PC-3 (cell line): ENCODE measurements at regions not wholly inside any gene's neighbourhood (a gene's known extent, or its start where the extent isn't known, plus 50 kb on each side); places are given as distances from the start of the nearest gene placed in this dataset.

ENCODE experiments used
- ATAC-seq: fragments of 200-7000 bp; cut with Tn5 transposase; 2 replicates; pipeline ENCODE4 v1.9.1; 2020; ENCODE audit warnings: mild to moderate bottlenecking, moderate library complexity
- BruUV-seq: library from RNA; stranded (reverse); fragments of 400-500 nt; replicated peaks from 2 replicates; lab custom pipeline; 2021; lab: Mats Ljungman, UMichigan
- CTCF ChIA-PET: fragments of 300-600 bp; sonication (Branson Sonifier 250); formaldehyde crosslinking; loops from one replicate; lab custom pipeline; 2022; ENCODE audit warnings: antibody characterized with exemption; lab: Charles Lee
- POLR2A ChIA-PET: fragments of 300-600 bp; sonication (Branson Sonifier 250); formaldehyde crosslinking; loops from one replicate; lab custom pipeline; 2022; ENCODE audit warnings: antibody characterized with exemption; ENCODE audit not compliant: unreplicated experiment; lab: Charles Lee
- DNase-seq: peaks from one replicate; pipeline ENCODE4 v3.0.0-alpha.2; 2015
- H2AFZ ChIP-seq: fragments of 300-600 bp; sonication (generic); 2 replicates; pipeline ENCODE4 v1.6.0; 2016; ENCODE audit warnings: antibody characterized with exemption, low read length
- H3F3A ChIP-seq: fragments of 300-600 bp; sonication (generic); one replicate; pipeline ENCODE4 v1.6.0; 2017; ENCODE audit warnings: antibody characterized with exemption, low read length, control low read depth, mild to moderate bottlenecking; ENCODE audit not compliant: unreplicated experiment
- H3K27ac ChIP-seq: fragments of 300-600 bp; sonication (generic); 2 replicates; pipeline ENCODE4 v1.5.1; 2016; ENCODE audit warnings: mild to moderate bottlenecking, low read length
- H3K27me3 ChIP-seq: fragments of 300-600 bp; sonication (generic); 2 replicates; pipeline ENCODE4 v1.6.1; 2016; ENCODE audit warnings: low read length, mixed read lengths
- H3K36me3 ChIP-seq: fragments of 300-600 bp; sonication (generic); 2 replicates; pipeline ENCODE4 v1.6.1; 2016; ENCODE audit warnings: low read depth, mixed run types, low read length, mixed read lengths
- H3K4me1 ChIP-seq: fragments of 300-600 bp; sonication (generic); 2 replicates; pipeline ENCODE4 v1.5.1; 2016; ENCODE audit warnings: low read length; ENCODE audit not compliant: insufficient read depth
- H3K4me2 ChIP-seq: fragments of 300-600 bp; sonication (generic); 2 replicates; pipeline ENCODE4 v1.6.0; 2016; ENCODE audit warnings: low read length
- H3K4me3 ChIP-seq: fragments of 300-600 bp; sonication (generic); 2 replicates; pipeline ENCODE4 v1.5.1; 2016; ENCODE audit warnings: mild to moderate bottlenecking, low read length, mixed read lengths
- H3K79me2 ChIP-seq: fragments of 300-600 bp; sonication (generic); 2 replicates; pipeline ENCODE4 v1.6.1; 2017; ENCODE audit warnings: low read length, mixed read lengths
- H3K9ac ChIP-seq: fragments of 300-600 bp; sonication (generic); 2 replicates; pipeline ENCODE4 v1.6.0; 2016; ENCODE audit warnings: mild to moderate bottlenecking, low read length
- H3K9me2 ChIP-seq: fragments of 300-600 bp; sonication (generic); replicated peaks from 2 replicates; pipeline ENCODE4 v1.6.1; 2016; ENCODE audit warnings: mixed run types, low read length, mixed read lengths
- H3K9me3 ChIP-seq: fragments of 300-600 bp; sonication (generic); 2 replicates; pipeline ENCODE4 v1.6.1; 2016; ENCODE audit warnings: low read length, mixed read lengths
- H4K20me1 ChIP-seq: fragments of 300-600 bp; sonication (generic); 2 replicates; pipeline ENCODE4 v1.6.1; 2016; ENCODE audit warnings: low read length, mixed read lengths
- EZH2 ChIP-seq: fragments of 300-600 bp; sonication (generic); IDR thresholded peaks from one replicate; pipeline ENCODE4 v1.6.1; 2017; ENCODE audit warnings: antibody characterized with exemption, mild to moderate bottlenecking, low read length; ENCODE audit not compliant: unreplicated experiment
- EZH2phosphoT487 ChIP-seq: fragments of 300-600 bp; sonication (generic); IDR thresholded peaks from 2 replicates; pipeline ENCODE4 v1.6.1; 2018; ENCODE audit warnings: mild to moderate bottlenecking, antibody characterized with exemption, low read length, borderline replicate concordance
- intact Hi-C: fragments of 100-400 bp; cut with micrococcal nuclease; formaldehyde crosslinking; loops from 2 replicates; pipeline ENCODE4 v1.9.0; 2023
- TF ChIP-seq, protein P1 (sequence below): fragments of 300-600 bp; sonication (generic); conservative IDR thresholded peaks from 2 replicates; pipeline ENCODE4 v1.5.1; 2017; ENCODE audit warnings: antibody characterized with exemption, low read depth, mild to moderate bottlenecking, low read length

GRCh38 chr2:104430359-104430740, 423.6 kb upstream of the POU3F3 start:
- Histone ChIP-seq H3K4me1 (no peaks in the 10 kb centered on the region), H4K20me1 (no peaks in the 10 kb centered on the region), H3K9me3 (no peaks in the 10 kb centered on the region), H3K9me2 (no peaks in the 10 kb centered on the region), H3K27me3 (peaks cover 57% of the 10 kb centered on the region), H2AFZ (no peak overlapping the region), H3K36me3 (no peaks in the 10 kb centered on the region), H3K9ac (no peak overlapping the region), H3F3A (no peaks in the 10 kb centered on the region), H3K4me3 (no peak overlapping the region), H3K4me2 (no peak overlapping the region), H3K79me2 (no peaks in the 10 kb centered on the region), H3K27ac (no peak overlapping the region)
- no peak for DNase-seq
- ChIA-PET CTCF (no interaction called here), POLR2A (no interaction called here)
- no peak for ATAC-seq
- no TSS peak for BruUV-seq
- intact Hi-C loops, result no loop called here
- TF ChIP-seq EZH2, result no peak
- TF ChIP-seq, protein P1, sequence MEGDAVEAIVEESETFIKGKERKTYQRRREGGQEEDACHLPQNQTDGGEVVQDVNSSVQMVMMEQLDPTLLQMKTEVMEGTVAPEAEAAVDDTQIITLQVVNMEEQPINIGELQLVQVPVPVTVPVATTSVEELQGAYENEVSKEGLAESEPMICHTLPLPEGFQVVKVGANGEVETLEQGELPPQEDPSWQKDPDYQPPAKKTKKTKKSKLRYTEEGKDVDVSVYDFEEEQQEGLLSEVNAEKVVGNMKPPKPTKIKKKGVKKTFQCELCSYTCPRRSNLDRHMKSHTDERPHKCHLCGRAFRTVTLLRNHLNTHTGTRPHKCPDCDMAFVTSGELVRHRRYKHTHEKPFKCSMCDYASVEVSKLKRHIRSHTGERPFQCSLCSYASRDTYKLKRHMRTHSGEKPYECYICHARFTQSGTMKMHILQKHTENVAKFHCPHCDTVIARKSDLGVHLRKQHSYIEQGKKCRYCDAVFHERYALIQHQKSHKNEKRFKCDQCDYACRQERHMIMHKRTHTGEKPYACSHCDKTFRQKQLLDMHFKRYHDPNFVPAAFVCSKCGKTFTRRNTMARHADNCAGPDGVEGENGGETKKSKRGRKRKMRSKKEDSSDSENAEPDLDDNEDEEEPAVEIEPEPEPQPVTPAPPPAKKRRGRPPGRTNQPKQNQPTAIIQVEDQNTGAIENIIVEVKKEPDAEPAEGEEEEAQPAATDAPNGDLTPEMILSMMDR, result no peak
- TF ChIP-seq EZH2phosphoT487, result no peak

DNA sequence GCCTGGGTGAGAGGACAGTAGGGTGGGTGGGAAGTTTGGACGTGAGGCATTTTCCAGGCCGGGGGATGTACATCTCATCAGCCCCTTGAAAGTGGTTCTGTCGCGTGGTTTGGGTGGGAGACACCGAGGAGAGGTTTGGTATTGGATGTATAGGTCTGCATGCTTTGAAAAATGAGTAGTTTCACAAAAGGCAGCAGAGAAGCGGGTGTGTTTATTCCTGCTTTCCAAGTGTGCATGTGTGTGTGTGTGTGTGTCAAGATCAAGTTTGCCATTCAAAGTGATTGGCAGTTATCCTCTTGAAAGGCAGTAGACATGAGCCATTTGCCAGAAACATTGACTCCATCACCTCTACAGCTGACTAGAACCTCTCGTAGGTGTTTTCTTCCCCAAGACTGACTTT, 423.1 kb upstream of the POU3F3 start:
- POLR2A ChIA-PET, result no interaction called here
- ATAC-seq (no peak), DNase-seq (no peak)
- Histone ChIP-seq H3K4me1 (no peaks in the 10 kb centered on the region), H3K27ac (no peak overlapping the region), H3K4me3 (no peak overlapping the region), H3K9ac (no peak overlapping the region), H3K27me3 (peaks cover 57% of the 10 kb centered on the region), H4K20me1 (no peaks in the 10 kb centered on the region), H3K4me2 (no peak overlapping the region), H3K36me3 (no peaks in the 10 kb centered on the region), H3F3A (no peaks in the 10 kb centered on the region), H3K79me2 (no peaks in the 10 kb centered on the region), H3K9me3 (no peaks in the 10 kb centered on the region), H2AFZ (no peak overlapping the region), H3K9me2 (no peaks in the 10 kb centered on the region)
- CTCF ChIA-PET, result no interaction called here
- no peak for TF ChIP-seq EZH2phosphoT487
- TF ChIP-seq, protein P1, result no peak
- no peak for TF ChIP-seq EZH2
- BruUV-seq, result no TSS peak
- intact Hi-C loops, result no loop called here

DNA sequence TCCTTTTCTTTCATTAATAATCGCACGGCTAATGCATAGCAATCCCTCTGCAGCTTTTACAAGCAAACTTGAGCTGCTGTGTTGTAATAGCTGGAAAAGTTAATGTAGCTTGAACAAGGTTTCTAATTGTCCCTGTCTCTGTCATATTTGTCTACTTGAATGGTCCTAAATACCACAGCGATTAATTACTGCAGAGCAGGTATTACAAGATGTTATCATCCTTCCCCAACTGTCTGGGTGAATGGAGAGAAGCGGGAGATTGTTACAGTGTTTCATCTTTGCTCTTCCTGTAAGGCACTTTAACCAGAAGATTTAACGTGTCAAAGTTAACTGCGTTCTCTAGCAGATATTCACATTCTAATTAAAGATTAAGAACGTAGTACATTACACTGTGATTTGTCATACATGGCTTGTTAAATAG, 422.2 kb upstream of the POU3F3 start:
- H4K20me1 ChIP-seq, result no peaks in the 10 kb centered on the region
- intact Hi-C loops, result no loop called here
- DNase-seq, result no peak
- no peak for ATAC-seq
- H3K9me3 ChIP-seq, result no peaks in the 10 kb centered on the region
- no peaks in the 10 kb centered on the region for H3K4me1 ChIP-seq
- ChIA-PET POLR2A (no interaction called here), CTCF (no interaction called here)
- peaks cover 57% of the 10 kb centered on the region for H3K27me3 ChIP-seq
- H3K4me3 ChIP-seq, result no peak overlapping the region
- no peak overlapping the region for H2AFZ ChIP-seq
- no peak overlapping the region for H3K4me2 ChIP-seq
- H3K79me2 ChIP-seq, result no peaks in the 10 kb centered on the region
- no peaks in the 10 kb centered on the region for H3F3A ChIP-seq
- no peak overlapping the region for H3K27ac ChIP-seq
- no TSS peak for BruUV-seq
- no peak overlapping the region for H3K9ac ChIP-seq
- TF ChIP-seq, protein P1, result no peak
- TF ChIP-seq EZH2 (no peak), EZH2phosphoT487 (no peak)
- no peaks in the 10 kb centered on the region for H3K36me3 ChIP-seq
- no peaks in the 10 kb centered on the region for H3K9me2 ChIP-seq
